ENCODE measurements at regions not wholly inside any gene's neighbourhood (a gene's known extent, or its start where the extent isn't known, plus 50 kb on each side); places are given as distances from the start of the nearest gene placed in this dataset.

DNA sequence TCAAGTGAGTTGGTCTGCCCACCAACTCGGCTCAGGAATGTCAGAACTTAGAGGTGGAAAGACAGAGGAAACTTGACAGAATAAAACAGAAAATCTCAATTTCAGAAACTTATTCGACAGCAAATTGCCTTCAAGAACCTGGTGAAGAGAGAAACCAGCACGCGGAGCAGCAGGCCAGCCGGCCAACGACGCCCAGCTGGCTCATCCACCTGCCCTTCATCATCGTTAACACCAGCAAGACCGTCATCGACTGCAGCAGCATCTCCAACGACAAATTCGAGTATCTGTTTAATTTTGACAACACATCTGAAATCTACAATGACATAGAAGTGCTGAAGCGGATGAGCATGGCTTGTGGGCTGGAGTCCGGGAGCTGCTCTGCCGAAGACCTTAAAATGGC, 350.8 kb upstream of the CAMK1G start:
- Histone ChIP-seq H3K36me3 (ENCODE audit: control insufficient read depth, low read depth, low read length) (no peaks in the 10 kb centered on the region), H3K9me3 (ENCODE audit: control insufficient read depth, low read depth, low read length) (no peaks in the 10 kb centered on the region), H3K27me3 (ENCODE audit: control insufficient read depth, insufficient read depth, low read length) (no peaks in the 10 kb centered on the region), H3K4me3 (ENCODE audit: low read length) (no peak overlapping the region), H3K27ac (ENCODE audit: low read length) (no peak overlapping the region), H3K9ac (ENCODE audit: low read length) (no peak overlapping the region), H3K4me1 (ENCODE audit: control insufficient read depth, low read depth, low read length) (peaks cover 5% of the 10 kb centered on the region)

DNA sequence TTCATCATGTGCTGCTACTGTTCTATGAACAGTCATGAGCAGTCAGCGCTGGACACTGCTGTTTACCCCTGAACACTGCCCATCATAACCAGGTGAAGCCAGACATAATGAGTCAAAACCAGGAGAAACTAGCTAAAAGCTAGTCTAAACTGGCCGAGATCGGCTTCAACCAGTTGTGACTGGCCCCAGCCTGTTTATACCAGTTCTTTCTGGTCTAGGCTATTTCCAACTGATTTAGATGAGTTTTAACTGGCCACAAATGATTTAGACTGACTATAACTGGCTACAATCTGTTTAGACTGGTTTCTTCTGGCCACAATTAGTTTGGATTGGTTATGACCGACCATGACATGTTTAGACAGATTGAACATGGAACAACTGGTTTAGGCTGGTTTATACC, 348.3 kb upstream of the CAMK1G start:
- Histone ChIP-seq H3K4me1 (ENCODE audit: control insufficient read depth, low read depth, low read length) (no peaks in the 10 kb centered on the region), H3K27ac (ENCODE audit: low read length) (no peak overlapping the region), H3K4me3 (ENCODE audit: low read length) (no peak overlapping the region), H3K9ac (ENCODE audit: low read length) (no peak overlapping the region), H3K36me3 (ENCODE audit: control insufficient read depth, low read depth, low read length) (no peaks in the 10 kb centered on the region), H3K27me3 (ENCODE audit: control insufficient read depth, insufficient read depth, low read length) (no peaks in the 10 kb centered on the region), H3K9me3 (ENCODE audit: control insufficient read depth, low read depth, low read length) (no peaks in the 10 kb centered on the region)

DNA sequence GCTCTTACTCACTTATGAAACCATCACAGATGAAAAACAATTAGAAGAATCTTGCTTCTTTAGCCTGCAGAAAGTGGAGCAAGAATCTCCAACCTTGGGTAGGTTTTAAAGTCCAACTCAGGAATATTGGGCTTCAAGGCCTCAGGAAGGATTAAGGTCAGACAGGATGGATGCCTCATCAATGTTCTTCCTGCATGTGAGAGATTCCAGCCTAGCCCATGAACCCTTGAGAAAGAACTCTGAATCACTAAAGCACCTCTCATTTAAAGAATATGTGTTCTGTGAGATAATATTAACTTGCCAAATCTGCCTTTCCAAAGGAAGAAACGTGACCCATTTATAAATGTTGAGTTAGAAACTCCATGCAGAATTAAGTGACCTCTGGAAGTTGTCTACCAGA, 345.2 kb upstream of the CAMK1G start:
- no peak overlapping the region for H3K27ac ChIP-seq (ENCODE audit: low read length)
- H3K36me3 ChIP-seq (ENCODE audit: control insufficient read depth, low read depth, low read length), result no peaks in the 10 kb centered on the region
- no peak overlapping the region for H3K9ac ChIP-seq (ENCODE audit: low read length)
- no peaks in the 10 kb centered on the region for H3K9me3 ChIP-seq (ENCODE audit: control insufficient read depth, low read depth, low read length)
- H3K4me3 ChIP-seq (ENCODE audit: low read length), result no peak overlapping the region
- H3K27me3 ChIP-seq (ENCODE audit: control insufficient read depth, insufficient read depth, low read length), result no peaks in the 10 kb centered on the region
- H3K4me1 ChIP-seq (ENCODE audit: control insufficient read depth, low read depth, low read length), result no peaks in the 10 kb centered on the region

DNA sequence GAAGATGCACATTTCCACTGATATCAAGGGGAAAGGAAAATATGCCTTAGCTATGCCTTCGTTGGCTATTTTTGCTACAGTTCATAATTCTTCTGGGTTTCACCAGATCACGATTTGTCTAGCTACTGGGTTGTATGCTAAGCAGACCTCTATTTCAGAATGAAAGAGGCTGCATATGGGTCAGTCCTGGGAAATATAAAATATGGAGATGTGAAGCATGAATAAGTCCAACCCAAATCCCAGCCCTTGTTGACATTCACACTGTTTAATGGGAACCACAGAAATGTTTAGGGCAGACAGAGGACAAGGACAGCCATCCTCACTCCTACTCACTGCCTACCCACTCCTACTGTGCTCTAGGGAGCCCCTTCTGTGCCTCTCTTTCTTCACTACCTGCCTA, 343.2 kb upstream of the CAMK1G start:
- no peaks in the 10 kb centered on the region for H3K4me1 ChIP-seq (ENCODE audit: control insufficient read depth, low read depth, low read length)
- no peak overlapping the region for H3K27ac ChIP-seq (ENCODE audit: low read length)
- no peak overlapping the region for H3K9ac ChIP-seq (ENCODE audit: low read length)
- no peaks in the 10 kb centered on the region for H3K27me3 ChIP-seq (ENCODE audit: control insufficient read depth, insufficient read depth, low read length)
- H3K36me3 ChIP-seq (ENCODE audit: control insufficient read depth, low read depth, low read length), result no peaks in the 10 kb centered on the region
- no peaks in the 10 kb centered on the region for H3K9me3 ChIP-seq (ENCODE audit: control insufficient read depth, low read depth, low read length)
- H3K4me3 ChIP-seq (ENCODE audit: low read length), result no peak overlapping the region

DNA sequence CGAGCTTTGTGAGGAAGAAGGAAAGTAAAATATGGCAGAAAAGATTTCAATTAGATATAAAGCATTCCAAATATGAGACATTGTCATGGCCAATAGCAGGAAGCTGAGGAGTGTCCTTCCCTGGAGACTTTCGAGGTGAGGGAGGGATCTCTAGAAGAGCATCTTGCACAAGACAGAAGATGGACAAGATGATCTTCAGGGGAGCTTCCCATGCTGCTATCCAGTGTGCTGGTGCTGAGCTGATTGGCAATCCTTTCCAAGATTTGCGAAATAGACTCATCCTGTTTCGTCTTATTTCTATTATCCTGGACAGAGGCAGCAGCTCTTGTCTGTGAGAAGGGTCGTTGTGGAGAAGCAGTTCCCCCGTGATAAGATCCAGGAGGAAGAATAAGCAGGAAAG, 342.0 kb upstream of the CAMK1G start:
- Histone ChIP-seq H3K4me3 (ENCODE audit: low read length) (no peak overlapping the region), H3K4me1 (ENCODE audit: control insufficient read depth, low read depth, low read length) (no peaks in the 10 kb centered on the region), H3K27ac (ENCODE audit: low read length) (no peak overlapping the region), H3K9ac (ENCODE audit: low read length) (no peak overlapping the region), H3K9me3 (ENCODE audit: control insufficient read depth, low read depth, low read length) (no peaks in the 10 kb centered on the region), H3K36me3 (ENCODE audit: control insufficient read depth, low read depth, low read length) (no peaks in the 10 kb centered on the region), H3K27me3 (ENCODE audit: control insufficient read depth, insufficient read depth, low read length) (no peaks in the 10 kb centered on the region)

DNA sequence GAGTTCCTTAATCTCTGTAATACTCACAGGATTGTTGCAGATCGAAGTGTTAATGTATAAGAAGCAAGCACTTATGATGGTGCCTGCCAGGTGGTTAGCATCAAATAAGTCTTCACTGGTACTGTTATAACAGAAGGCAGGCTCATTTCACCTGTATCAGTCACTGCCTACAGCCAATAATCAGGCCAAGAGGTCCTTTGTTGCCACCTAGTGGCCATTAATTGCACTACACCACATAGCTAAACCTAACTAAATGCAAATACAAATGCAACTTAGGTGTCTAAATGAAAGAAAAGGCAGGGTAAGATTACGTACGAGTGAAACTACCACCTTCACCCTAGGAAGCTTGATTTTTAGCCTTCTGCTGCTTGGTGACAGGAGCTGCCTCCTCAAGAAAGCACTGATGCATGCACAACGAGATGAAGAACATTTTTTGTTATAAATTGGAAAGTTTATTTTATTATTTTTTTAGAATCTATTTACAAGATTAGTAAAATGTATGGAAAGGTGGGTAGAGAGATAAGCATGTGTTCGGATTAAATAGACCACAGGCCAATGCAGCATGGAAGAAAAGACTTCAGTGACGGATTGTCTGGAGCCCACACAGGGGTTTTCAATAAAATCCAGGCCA, 334.8 kb upstream of the CAMK1G start:
- Histone ChIP-seq H3K9ac (ENCODE audit: low read length) (no peak overlapping the region), H3K27me3 (ENCODE audit: control insufficient read depth, insufficient read depth, low read length) (no peaks in the 10 kb centered on the region), H3K4me1 (ENCODE audit: control insufficient read depth, low read depth, low read length) (peaks cover 11% of the 10 kb centered on the region), H3K27ac (ENCODE audit: low read length) (no peak overlapping the region), H3K9me3 (ENCODE audit: control insufficient read depth, low read depth, low read length) (no peaks in the 10 kb centered on the region), H3K36me3 (ENCODE audit: control insufficient read depth, low read depth, low read length) (no peaks in the 10 kb centered on the region), H3K4me3 (ENCODE audit: low read length) (no peak overlapping the region)

DNA sequence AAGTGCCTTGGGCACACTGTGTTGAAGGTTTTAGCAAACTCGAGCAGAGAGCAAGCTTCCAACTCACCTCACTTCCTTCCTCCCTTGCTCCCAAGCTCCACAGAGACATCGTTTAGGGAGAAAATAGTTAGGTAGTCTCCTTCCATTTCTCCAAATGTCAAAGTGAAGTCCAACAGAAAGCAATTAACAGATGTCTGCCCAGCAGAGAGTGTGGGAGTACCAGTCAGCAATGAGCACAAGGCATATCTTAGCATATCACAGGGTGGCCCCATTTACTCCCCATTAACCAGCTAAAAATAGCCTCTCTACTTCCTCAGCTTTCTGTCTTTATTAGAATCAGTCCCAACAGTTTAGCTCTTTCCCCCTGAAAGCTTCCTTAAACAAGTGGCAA, 334.2 kb upstream of the CAMK1G start:
- Histone ChIP-seq H3K9me3 (ENCODE audit: control insufficient read depth, low read depth, low read length) (no peaks in the 10 kb centered on the region), H3K36me3 (ENCODE audit: control insufficient read depth, low read depth, low read length) (no peaks in the 10 kb centered on the region), H3K4me3 (ENCODE audit: low read length) (no peak overlapping the region), H3K9ac (ENCODE audit: low read length) (no peak overlapping the region), H3K27me3 (ENCODE audit: control insufficient read depth, insufficient read depth, low read length) (no peaks in the 10 kb centered on the region), H3K4me1 (ENCODE audit: control insufficient read depth, low read depth, low read length) (peaks cover 11% of the 10 kb centered on the region), H3K27ac (ENCODE audit: low read length) (no peak overlapping the region)

DNA sequence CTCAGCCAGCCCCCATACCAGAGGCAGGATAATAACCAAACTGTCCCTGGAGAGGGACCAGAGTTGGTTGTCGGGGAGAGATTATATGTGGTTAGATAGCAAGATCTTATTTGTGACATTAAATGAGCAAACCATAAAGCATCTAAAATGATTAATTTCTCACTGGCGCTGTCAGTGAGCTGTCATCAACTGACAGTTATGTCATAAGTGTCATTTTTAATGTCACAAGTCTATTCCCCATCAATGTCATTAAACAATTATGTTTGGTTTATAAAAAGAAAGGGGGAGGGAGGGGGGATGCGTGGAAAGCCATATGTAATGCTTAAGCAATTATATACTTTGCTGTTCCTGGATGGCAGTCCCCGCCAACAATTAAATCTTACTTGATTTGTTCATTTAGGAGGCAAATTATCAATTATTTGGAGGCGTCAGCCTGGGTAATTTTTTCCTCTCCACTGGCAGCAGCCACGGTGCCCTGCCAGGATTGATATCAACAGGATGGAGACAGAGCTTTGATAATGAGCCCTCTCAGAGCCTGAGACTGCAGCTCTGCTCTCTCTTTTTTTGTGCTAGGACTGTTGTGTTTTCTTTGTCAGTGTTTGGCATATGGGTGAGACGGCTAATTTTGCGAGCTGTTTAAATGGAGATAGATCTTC, 333.6 kb upstream of the CAMK1G start:
- Histone ChIP-seq H3K9ac (ENCODE audit: low read length) (no peak overlapping the region), H3K4me1 (ENCODE audit: control insufficient read depth, low read depth, low read length) (peaks cover 11% of the 10 kb centered on the region), H3K27ac (ENCODE audit: low read length) (no peak overlapping the region), H3K36me3 (ENCODE audit: control insufficient read depth, low read depth, low read length) (no peaks in the 10 kb centered on the region), H3K9me3 (ENCODE audit: control insufficient read depth, low read depth, low read length) (no peaks in the 10 kb centered on the region), H3K4me3 (ENCODE audit: low read length) (no peak overlapping the region), H3K27me3 (ENCODE audit: control insufficient read depth, insufficient read depth, low read length) (no peaks in the 10 kb centered on the region)

DNA sequence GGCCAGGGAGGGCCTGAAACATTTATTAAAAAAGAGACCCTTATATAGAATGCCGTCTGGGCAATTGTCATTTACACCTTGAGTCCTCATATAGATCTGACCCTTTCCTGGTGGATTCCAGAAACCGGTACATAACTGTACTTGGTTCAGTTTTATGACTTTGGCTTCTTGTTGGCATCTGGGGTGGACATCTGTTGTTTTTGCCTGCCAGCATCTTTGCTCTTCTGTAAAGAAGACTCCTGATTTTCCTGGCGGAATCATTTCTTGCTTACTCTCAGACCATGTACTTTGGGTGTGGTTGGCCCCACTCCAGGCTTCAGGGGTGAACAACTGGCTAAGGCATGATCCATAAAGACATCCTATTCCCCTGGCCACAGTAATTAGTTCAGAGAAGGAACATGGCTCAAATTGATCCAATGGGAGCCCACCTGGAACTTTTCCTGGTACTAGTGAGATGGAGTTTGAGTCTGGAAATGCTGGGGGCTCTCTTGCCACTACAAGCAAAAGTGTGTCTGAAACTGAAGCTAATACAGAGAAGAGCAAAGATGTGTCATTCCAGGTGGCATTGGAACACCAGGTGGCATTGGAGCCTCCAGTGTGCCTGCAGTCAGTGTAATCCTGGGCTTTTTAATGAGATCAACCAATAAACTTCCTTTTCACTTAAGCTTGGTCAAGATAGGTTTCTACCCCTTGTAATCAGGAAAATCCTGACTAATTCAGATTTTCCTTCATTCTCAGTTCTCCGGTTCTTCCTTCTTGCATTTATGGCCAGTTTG, 332.5 kb upstream of the CAMK1G start:
- H3K27ac ChIP-seq (ENCODE audit: low read length), result no peak overlapping the region
- no peaks in the 10 kb centered on the region for H3K9me3 ChIP-seq (ENCODE audit: control insufficient read depth, low read depth, low read length)
- H3K4me3 ChIP-seq (ENCODE audit: low read length), result no peak overlapping the region
- H3K9ac ChIP-seq (ENCODE audit: low read length), result no peak overlapping the region
- H3K27me3 ChIP-seq (ENCODE audit: control insufficient read depth, insufficient read depth, low read length), result no peaks in the 10 kb centered on the region
- H3K4me1 ChIP-seq (ENCODE audit: control insufficient read depth, low read depth, low read length), result peaks cover 11% of the 10 kb centered on the region
- H3K36me3 ChIP-seq (ENCODE audit: control insufficient read depth, low read depth, low read length), result no peaks in the 10 kb centered on the region

DNA sequence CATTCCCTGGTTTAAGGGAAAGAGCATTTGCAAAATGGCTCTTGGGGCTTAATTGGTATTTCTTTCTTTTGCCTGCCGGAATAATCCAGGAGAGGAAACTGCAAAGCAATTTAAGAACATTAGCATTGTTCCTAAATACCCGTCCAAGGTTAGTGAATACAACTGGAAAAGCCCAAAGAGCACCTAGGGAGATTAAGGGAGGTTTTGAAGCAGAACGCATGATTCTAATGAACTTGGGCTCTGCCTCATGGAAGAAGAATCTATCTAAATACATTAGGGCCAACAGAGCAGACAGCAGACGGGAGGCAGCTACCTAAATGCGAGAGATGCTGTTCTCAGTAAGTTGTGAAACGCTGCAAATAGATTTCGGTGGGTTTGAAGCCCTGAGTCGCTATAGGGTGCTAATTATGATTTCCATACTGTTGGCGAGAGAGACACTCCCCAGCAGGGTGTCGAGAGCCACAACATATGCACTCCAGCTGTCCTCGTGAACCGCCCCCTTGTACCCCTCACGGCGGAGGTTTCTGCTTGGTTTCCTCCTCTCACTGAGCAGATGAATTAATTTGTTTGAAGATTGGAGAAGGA, 326.7 kb upstream of the CAMK1G start:
- Histone ChIP-seq H3K9me3 (ENCODE audit: control insufficient read depth, low read depth, low read length) (peaks cover 29% of the 10 kb centered on the region), H3K27me3 (ENCODE audit: control insufficient read depth, insufficient read depth, low read length) (no peaks in the 10 kb centered on the region), H3K36me3 (ENCODE audit: control insufficient read depth, low read depth, low read length) (no peaks in the 10 kb centered on the region), H3K9ac (ENCODE audit: low read length) (no peak overlapping the region), H3K27ac (ENCODE audit: low read length) (no peak overlapping the region), H3K4me3 (ENCODE audit: low read length) (no peak overlapping the region), H3K4me1 (ENCODE audit: control insufficient read depth, low read depth, low read length) (no peaks in the 10 kb centered on the region)

DNA sequence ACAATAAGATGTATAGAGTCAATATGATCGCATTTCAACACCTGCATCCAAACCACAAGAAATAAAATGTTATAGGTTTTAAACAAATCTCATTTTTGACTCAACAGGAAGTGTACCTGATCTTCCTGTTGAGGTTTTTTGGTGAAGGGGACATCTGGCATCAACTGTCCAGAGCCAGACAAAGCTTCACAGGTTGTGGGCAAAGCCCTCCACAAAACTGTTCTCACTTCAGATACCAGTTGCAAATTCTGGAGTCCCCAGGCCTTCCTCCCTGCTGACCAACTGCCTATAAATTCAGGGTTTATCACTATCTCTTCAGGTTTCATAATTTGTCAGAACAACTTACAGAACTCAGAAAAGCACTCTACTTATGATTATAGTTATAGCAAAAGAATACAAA, 326.1 kb upstream of the CAMK1G start:
- Histone ChIP-seq H3K36me3 (ENCODE audit: control insufficient read depth, low read depth, low read length) (no peaks in the 10 kb centered on the region), H3K4me1 (ENCODE audit: control insufficient read depth, low read depth, low read length) (no peaks in the 10 kb centered on the region), H3K4me3 (ENCODE audit: low read length) (no peak overlapping the region), H3K27me3 (ENCODE audit: control insufficient read depth, insufficient read depth, low read length) (no peaks in the 10 kb centered on the region), H3K9me3 (ENCODE audit: control insufficient read depth, low read depth, low read length) (peaks cover 29% of the 10 kb centered on the region), H3K9ac (ENCODE audit: low read length) (no peak overlapping the region), H3K27ac (ENCODE audit: low read length) (no peak overlapping the region)

All from iPS-18a (cell line).